HL-60 (cell line): ENCODE measurements at regions not wholly inside any gene's neighbourhood (a gene's known extent, or its start where the extent isn't known, plus 50 kb on each side); places are given as distances from the start of the nearest gene placed in this dataset.

ENCODE experiments used
- POLR2AphosphoS5 ChIP-seq: IDR thresholded peaks from 2 replicates; pipeline ENCODE4 v1.6.1; 2012; ENCODE audit warnings: low read depth
- SPI1 ChIP-seq: IDR thresholded peaks from 2 replicates; pipeline ENCODE4 v1.6.1; 2012; ENCODE audit warnings: low read depth, mild to moderate bottlenecking, borderline replicate concordance
- TF ChIP-seq, protein P1 (sequence below): IDR thresholded peaks from one replicate; pipeline ENCODE4 v1.5.1; 2011; ENCODE audit warnings: low read length, control low read depth, inconsistent platforms; ENCODE audit not compliant: insufficient read depth

DNA sequence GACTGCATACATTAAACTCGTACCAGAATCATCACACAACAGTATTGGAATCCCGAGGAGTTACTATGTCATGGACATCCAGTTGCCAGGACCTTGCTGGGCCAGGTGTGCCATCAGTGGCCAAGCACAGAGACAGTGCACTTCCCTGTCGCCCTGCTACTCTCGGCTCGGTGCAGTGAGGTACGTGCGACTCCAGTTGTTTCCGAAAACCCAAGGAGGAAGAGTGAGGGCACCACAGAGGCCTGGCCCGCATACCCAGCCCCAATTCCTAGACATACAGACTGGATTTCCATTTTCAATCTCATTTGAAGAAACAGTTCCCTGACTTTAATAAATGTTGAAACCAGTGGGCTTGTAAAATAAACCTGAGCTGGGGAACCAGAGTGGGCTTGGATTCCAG lies 62.5 kb upstream of the AFDN start:
- no peak for TF ChIP-seq POLR2AphosphoS5
- TF ChIP-seq, protein P1, sequence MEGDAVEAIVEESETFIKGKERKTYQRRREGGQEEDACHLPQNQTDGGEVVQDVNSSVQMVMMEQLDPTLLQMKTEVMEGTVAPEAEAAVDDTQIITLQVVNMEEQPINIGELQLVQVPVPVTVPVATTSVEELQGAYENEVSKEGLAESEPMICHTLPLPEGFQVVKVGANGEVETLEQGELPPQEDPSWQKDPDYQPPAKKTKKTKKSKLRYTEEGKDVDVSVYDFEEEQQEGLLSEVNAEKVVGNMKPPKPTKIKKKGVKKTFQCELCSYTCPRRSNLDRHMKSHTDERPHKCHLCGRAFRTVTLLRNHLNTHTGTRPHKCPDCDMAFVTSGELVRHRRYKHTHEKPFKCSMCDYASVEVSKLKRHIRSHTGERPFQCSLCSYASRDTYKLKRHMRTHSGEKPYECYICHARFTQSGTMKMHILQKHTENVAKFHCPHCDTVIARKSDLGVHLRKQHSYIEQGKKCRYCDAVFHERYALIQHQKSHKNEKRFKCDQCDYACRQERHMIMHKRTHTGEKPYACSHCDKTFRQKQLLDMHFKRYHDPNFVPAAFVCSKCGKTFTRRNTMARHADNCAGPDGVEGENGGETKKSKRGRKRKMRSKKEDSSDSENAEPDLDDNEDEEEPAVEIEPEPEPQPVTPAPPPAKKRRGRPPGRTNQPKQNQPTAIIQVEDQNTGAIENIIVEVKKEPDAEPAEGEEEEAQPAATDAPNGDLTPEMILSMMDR: no peak
- no peak for TF ChIP-seq SPI1
